Globus pallidus (tissue), 1 donor: ENCODE measurements at regions not wholly inside any gene's neighbourhood (a gene's known extent, or its start where the extent isn't known, plus 50 kb on each side); places are given as distances from the start of the nearest gene placed in this dataset.
"Not testable (repeated sequence)": the region's sequence is repeated elsewhere in the genome, so short reads cannot be mapped to it uniquely, and the experiment has no call there.

Experiments used
- DNase-seq: peaks from one replicate; pipeline ENCODE4 v3.0.0-alpha.2; 2015; ENCODE audit warnings: low spot score

DNA sequence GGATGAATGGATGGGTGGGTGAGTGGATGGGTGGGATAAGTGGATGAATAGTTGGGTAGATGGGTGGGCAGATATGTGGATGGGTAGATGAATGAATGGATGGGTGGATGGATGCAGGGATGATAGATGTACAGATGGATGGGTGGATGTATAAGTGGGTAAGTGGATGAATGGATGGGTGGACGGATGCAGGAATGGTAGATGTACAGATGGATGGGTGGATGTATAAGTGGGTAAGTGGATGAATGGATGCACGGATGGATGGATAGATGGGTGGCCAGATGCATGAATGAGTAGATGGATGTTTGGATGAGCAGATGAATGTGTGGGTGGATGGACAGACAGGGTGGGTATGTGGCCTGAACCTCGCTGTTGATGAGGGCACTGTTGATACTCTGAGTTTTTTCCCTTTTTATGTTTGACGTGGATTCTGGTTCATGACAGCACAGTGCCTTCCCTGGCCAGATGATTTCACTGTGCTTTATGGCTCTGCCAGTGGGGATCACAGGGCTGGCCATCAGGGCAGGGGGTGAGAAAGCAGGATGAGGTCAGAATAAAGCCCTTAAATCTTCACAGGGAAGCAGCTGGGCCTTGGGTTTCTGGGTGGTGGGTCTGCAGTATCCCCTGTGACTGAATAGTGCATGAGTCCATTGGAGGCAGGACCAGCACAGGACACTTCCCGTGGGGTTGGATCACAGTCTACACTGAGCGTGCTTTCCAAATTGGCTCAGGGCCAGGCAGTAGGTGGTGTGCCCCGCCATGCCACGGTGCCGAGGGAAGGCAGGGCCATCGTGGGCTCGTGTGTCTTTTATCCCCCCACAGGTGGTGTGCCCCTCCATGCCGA, 213.2 kb downstream of the BANP start:
- not testable (repeated sequence) for DNase-seq

DNA sequence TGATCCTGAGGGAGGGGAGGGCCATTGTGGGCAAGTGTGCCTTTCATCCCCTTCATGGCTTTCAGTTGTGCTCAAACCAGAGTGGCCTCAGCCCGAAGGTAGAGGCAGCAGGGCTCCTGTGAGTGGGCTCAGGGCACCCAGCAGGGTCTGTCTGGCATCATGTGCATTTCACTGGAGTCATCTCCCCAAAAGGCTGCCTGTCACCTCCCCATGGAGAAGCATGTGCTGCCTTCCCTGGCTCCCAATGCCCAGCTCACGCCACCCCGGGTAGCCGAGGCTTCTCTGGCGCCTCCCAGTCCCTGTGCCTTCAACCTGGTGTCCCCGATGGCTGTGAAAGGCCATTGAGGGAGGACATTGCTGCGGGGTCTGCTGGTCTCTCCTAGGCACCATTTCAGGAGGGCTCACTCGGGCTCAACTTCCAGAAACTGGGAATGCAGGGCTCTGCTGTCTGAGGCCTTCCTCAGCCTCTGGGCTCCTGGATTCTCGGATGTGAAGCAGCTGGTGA, 213.9 kb downstream of the BANP start:
- not testable (repeated sequence) for DNase-seq

DNA sequence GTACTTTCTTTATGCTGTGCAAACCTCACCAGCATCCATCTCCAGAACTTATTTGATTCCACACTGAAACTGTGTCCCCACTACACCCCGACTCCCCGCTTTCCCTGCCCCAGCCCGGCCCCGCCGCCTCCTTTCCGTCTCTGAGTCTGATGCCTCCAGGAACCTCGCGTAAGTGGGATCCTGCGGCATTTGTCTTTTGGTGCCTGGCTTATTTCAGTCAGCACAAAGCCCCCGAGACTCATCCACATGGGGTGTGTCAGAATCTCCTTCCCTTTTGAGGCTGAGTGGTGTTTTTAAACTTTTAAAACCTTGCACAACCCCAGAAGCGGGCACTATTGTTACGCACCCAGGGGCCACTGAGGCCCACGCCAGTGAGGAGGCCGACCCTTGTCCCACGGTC, 214.4 kb downstream of the BANP start:
- DNase-seq: not testable (repeated sequence)

DNA sequence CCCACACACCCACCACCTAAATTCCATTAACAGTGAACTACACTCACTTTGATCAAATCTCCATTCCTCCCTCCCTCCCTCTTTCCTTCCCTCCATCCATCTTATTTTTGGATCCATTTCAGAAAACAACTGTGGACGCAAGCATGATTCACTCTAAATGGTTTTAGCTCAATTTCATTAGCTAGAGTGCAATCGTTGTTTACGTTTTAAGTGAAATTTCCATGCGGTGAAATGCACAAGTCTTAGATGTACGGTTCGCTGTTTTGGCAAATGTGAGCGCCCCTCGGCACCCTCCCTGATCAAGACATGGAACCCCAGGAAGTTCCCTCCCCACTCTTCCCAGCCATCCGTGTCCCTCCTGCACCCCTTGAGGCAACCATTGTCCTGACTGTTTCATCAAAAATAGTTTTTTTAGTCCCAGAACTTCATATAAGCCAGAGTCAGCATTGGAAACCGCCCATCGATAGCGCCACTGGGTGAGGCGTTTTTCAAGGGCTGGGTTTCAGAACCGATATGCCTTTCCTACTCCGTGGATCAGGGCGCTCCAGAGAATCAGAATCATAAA, 215.1 kb downstream of the BANP start:
- not testable (repeated sequence) for DNase-seq

DNA sequence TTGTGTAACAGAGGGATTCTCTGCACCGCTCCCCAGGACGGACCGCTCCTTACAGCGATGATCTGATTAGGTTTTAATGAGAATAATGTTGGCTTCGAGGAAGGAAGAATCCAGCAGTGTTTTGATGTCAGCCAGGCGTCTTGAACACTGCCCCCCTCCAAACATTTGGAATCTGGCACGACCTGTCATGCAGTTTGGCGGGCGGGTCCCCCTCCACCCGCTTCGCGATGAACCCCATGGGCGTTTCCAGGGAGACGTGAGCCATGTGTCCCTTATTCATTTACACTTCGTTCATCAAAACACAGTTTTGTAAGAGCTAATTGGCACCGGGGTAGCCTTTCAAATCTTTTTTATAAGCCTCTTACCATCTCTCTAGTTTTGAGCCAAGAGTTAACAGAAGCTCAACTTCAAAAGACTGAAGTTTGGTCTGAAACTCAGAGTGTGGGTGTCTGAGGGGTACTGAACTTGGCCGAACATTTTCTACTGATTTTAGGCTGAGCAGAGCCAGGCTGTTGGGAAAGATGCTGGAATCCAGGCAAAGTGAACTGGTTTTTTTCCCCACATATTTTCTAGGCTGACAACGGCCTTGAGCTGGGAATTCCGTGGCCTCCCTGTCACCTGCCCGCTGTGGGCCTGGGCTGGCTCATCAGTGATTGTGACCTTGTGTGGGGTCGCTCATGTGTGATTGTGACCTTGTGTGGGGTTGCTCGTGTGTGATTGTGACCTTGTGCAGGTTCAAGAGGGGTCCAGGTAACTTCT, 214.8 kb upstream of the ZNF469 start:
- DNase-seq: not testable (repeated sequence)

DNA sequence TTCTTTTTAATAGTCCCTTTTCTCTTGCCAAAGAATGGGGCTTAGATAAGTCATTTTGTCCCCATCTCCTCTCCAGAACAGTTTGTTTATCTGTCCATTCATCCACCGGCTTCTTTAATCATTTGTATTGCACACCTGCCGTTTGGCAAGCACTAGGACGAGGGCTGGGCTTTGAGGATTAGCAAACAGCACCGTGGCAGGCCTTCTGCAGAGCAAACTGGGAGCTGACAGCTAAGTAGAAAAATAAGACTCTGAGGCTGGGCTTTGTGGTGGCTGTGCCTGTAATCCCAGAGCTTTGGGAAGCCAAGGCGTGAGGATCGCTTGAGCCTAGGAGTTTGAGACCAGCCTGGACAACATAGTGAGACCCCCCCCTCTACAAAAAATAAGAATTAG, 214.2 kb upstream of the ZNF469 start:
- DNase-seq: not testable (repeated sequence)

DNA sequence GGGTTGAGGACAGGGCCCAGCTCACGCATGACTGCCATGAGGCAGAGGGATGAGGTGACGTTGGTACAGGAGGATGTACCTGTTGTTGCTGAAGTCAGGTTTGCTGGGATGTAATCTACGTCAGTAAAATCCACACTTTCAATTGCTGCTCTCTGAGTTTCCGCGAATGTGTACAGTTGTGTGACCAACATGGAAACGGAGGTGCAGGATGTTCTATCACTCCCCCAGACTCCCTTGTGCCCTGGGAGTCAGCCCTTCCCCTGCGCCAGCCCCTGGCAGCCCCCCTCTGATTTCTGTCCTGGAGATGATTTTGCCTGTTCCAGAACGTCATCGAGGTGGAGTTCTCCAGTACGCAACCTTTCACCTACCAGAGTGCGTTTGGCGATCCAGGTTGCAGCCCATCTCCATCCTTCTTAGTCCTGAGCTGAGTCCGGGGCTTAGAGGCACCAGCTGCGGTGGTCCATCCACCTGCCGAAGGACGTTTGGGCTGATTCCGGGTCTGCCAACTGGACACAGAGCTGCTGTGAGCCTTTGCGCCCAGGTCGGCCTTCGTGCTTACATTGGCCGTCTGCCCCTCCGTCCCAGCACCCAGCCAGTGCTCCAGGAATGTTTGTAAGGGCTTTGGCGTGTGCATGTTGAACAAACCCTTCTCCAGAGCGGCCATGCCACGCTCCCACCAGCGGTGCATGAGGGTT, 213.5 kb upstream of the ZNF469 start:
- DNase-seq: not testable (repeated sequence)

DNA sequence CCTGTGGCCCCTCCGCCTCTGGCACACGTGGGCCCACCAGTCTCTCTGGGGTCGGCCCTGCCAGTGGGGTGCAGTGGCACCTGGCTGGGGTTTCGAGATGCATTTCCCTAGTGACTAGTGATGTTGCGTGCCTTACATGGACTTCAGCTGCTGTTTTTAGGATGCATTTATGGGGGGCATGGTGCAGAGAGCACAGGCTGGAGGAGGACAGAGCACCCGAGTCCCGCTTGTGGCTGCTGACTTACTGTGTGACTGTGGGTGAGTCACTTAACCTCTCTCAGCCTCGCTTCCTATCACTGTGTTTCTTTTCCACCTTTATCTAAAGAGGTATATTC, 213.0 kb upstream of the ZNF469 start:
- not testable (repeated sequence) for DNase-seq

DNA sequence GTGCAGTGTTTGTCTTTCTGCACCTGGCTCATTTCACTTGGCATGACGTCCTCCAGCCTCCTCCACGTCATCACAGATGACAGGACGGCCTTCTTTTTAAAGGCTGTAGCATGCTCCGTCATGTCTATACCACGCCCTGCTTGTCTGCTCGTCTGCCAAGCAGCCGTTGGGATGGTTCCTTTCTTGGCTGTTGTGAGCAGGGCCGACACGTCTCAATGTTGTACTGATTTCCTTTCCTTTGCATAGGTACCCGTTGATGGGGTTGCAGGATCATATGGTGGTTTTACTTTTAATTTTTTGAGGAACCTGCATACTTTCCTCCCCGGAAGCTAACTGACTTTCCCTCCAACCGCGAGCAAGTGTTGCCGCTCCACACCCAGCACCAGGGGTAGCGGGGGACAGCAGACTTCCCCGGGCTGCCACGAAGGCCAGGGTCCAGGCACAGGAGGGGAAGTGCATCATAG, 212.2 kb upstream of the ZNF469 start:
- DNase-seq: no peak

DNA sequence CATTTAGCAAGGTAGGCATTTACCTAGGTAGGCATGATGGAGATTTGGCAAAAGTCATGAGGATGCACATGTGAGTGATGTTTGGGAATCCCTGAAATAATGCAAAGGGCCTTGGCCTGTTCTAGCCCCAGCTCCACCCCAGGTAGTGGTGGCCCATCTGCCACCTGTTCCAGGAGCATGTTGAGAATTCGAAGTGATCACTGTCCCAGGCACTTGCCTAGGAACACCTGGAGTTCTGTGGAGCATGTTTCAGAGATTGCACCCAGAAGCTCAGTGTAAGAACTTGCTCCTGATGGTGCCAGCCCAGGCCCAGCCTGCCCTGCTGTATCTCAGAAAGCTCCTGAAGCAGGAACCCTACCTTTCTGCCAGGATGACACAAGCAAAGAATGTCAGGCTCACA, 211.6 kb upstream of the ZNF469 start:
- not testable (repeated sequence) for DNase-seq

DNA sequence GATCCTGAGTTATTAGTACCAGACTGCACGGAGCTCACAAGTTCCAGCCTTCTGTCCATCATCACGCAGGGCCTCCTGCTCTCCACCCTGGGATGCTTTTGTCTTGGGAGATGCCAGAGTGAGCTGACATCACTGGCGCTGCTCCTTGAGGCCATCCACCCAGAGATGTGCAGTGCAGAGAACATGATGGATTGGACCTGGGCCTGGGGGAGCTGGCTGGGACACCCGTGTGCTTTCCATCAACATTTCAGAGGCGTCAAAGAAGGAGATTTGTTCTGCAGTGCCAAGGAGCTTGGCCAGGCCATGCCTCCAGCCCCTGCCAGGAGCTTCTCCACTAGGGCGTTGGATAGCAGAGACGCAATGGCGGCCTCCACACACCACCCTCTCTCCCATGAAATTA, 206.6 kb upstream of the ZNF469 start:
- not testable (repeated sequence) for DNase-seq

DNA sequence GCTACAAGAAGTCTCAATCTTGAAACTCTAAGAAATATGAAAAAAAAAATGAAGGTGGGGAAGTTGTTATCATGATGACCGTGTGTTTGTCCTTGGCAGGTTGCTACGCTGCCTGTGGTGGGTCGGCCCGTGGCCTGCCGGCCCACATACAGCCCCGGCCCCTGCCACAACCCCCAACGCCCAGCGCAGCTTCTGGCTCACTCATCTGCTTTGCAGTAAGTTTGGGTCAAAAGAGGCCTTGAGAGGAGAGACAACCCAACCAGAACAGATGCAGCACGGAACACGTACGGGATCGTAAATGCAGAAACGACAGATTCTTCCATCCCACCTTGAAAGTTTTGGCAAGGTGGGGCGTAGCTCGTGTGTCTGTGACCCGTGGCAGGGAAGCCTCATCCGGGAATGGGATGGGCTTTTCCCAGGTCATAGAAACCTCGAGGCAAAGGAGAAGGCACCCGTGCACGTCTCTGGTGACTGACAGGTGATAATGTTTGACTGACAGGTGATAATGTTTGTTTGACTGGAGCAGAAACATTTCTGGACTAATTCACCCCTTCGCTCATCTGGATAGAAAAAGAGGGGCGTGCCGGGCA, 206.1 kb upstream of the ZNF469 start:
- not testable (repeated sequence) for DNase-seq

DNA sequence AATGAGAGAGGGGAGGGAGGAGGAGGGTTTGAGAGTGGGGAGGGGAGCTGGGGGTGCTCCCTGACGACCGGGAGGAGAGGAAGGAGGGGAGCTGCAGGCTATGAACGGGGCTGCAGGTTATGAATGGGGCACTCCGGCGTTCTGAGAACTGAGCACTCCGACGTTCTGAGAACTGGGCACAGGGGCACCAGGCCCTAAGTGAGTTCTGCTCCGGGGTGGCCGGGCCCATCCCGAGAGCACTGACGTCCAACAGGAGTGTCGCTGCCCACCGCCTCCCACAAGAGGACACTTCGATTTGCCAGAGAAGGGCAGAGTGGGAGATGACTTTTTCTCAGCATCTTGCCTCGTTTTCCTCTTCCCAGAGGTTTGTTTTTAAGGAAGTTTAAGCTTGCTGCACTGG, 204.5 kb upstream of the ZNF469 start:
- not testable (repeated sequence) for DNase-seq

DNA sequence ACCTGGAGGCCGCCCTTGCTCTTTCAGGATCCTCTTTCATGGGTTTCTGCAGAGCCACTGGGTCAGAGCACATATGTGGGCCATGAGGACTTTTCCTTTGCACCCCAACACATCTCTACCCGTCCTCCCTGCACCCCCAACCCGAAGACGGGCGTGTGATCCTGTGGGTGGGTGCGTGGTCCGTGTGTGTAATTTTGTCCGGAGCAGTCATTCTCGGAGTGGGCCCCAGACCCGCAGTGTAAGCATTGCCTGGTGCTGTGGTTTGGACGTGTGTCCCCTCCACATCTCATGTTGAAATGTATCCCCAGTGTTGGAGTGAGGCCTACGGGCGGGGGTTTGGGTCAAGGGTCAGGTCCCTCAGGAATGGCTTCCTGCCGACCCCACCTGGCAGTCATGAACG, 203.9 kb upstream of the ZNF469 start:
- not testable (repeated sequence) for DNase-seq

DNA sequence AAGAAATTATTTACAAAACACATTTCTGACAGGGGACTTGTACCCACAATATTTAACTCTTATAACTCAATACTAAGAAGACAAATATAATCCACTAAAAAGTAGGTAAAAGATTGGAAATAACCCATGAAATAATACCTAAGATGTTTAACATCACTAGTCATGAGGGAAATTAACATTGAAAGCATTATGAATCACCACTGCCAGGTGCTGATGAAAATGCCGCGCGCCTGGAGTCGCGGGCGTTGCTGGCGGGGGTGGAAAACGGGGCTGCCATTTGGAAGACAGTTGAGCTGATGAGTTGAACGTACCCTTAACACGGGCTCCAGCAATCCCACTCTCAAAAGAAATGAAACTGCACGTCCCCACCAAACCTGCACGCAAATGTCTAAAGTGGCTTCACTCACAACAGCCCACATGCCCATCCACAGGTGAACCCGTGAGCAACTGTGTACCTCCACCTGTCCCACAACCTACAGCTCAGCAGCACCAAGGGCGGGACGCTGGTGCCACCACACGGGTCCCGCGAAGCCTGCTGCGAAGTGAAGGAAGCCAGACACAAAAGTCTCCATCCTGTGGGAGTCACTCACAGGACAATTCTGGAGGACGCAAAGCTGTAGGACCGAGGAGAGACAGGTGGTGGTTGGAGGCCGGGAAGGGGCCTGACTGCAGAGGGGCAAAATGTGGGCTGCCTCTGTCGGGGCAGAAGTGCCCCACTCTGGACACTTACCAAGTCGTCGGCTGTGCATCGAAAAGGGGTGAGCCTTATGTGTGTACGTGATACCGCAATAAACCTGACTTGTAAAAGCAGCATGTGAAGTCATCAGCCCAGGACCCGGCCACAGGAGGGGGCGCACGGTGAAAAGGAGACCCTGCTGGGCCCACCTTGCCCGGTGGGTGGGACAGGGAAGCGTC, 199.5 kb upstream of the ZNF469 start:
- not testable (repeated sequence) for DNase-seq

DNA sequence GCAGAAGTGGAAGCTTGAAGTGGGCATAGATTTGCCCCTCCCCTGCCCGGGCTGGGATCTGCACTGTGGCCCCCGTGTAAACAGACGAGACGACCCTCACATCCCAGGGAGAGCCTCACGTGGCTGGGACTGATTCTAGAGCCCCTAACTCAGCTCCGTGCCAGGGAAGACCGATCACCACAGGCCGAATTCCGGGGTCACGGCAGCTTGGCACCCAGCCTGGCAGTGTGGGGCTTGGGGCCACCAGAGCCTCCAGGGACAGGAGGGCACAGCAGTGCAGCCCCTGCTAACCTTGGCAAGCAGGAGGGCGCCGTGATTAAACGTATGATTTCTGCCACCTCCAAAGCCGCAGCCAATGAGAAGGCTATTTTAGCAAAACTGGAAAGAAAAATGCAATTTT, 198.7 kb upstream of the ZNF469 start:
- not testable (repeated sequence) for DNase-seq

DNA sequence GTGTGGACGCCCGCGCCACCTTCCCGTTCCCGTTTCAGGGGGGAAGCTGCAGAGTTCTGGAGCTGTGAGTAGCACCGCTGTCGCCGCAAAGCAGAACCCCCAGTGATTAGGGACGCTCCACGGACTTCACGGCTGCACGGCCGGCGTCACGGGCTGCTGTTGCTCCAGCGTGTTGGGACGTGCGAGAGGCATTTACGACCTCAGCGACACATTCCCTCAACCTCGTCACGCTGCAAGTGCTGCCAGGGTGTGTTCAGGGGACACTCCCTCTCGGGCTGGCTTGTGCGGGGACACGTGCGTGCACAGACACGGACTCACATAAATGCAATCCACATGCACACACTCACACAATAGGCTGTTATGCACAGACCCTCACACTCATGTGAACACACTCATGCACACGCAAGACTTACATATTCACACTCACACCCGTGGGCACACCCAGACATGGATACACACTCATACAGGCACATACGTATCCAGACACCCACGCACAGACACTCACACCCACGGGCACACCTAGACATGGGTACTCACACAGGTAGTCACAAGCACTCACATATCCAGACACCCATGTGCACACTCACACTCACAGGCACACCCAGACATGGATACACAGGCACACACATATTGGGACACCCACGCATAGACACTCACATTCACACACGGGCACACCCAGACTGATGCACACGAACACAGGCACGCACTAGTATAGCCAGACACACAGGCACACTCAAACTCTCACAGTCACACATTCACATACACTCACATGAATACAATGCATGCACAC, 198.0 kb upstream of the ZNF469 start:
- DNase-seq: not testable (repeated sequence)

DNA sequence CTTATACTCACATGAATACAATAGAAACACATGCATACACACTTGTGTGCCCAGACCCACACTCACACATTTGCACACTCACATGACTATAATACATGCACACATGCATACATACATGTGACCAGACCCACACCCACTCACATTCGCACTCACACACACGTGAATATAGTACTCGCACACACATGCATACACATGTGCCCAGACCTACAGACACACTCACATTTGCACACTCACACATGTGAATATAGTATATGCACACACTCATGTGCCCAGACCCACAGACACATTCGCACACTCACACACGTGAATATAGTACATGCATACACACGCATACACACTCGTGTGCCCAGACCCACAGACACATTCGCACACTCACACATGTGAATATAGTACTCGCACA, 197.4 kb upstream of the ZNF469 start:
- not testable (repeated sequence) for DNase-seq
